PFSK-1 (cell line): ENCODE measurements at regions not wholly inside any gene's neighbourhood (a gene's known extent, or its start where the extent isn't known, plus 50 kb on each side); places are given as distances from the start of the nearest gene placed in this dataset.

Experiments used
- POLR2AphosphoS5 ChIP-seq: IDR thresholded peaks from 2 replicates; pipeline ENCODE4 v1.6.1; 2012; ENCODE audit warnings: low read depth, mild to moderate bottlenecking, control low read depth, low read length, moderate library complexity
- REST ChIP-seq, 2 experiments: IDR thresholded peaks; 2 replicates each; pipeline versions ENCODE4 v1.6.1 to v1.8.0; 2011 to 2012; ENCODE audit warnings: low read depth in 2 of 2, low read length in 2 of 2, control low read depth in 1 of 2, inconsistent platforms in 1 of 2, mild to moderate bottlenecking in 1 of 2, moderate library complexity in 1 of 2; ENCODE audit not compliant: insufficient read depth in 1 of 2

GRCh38 chr10:4654496-4654895 lies 171.5 kb upstream of the AKR1E2 start:
- no peak for TF ChIP-seq POLR2AphosphoS5
- no peak for TF ChIP-seq REST (IDR thresholded peaks at IDR 0.05; ENCODE audit: insufficient read depth in 1 of 2, low read depth in 2 of 2, low read length in 2 of 2)
